ENCODE measurements at regions not wholly inside any gene's neighbourhood (a gene's known extent, or its start where the extent isn't known, plus 50 kb on each side); places are given as distances from the start of the nearest gene placed in this dataset.

GRCh38 chr2:192278701-192279100 is 84.0 kb upstream of the TMEFF2 start:
- intact Hi-C loops (cut with micrococcal nuclease) = no loop called here
- peaks cover 6% of the 10 kb centered on the region for H3K4me1 Mint-ChIP-seq
- no peak overlapping the region for H3K4me3 Mint-ChIP-seq
- H3K27me3 Mint-ChIP-seq = no peaks in the 10 kb centered on the region
- ATAC-seq (ENCODE audit: low read depth) (no peak), DNase-seq (no peak)
- H3K36me3 Mint-ChIP-seq (ENCODE audit: low read depth) = no peaks in the 10 kb centered on the region
- ChIA-PET POLR2A (no interaction called here), CTCF (no interaction called here)
- TF ChIP-seq, protein P1, sequence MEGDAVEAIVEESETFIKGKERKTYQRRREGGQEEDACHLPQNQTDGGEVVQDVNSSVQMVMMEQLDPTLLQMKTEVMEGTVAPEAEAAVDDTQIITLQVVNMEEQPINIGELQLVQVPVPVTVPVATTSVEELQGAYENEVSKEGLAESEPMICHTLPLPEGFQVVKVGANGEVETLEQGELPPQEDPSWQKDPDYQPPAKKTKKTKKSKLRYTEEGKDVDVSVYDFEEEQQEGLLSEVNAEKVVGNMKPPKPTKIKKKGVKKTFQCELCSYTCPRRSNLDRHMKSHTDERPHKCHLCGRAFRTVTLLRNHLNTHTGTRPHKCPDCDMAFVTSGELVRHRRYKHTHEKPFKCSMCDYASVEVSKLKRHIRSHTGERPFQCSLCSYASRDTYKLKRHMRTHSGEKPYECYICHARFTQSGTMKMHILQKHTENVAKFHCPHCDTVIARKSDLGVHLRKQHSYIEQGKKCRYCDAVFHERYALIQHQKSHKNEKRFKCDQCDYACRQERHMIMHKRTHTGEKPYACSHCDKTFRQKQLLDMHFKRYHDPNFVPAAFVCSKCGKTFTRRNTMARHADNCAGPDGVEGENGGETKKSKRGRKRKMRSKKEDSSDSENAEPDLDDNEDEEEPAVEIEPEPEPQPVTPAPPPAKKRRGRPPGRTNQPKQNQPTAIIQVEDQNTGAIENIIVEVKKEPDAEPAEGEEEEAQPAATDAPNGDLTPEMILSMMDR (IDR thresholded peaks at IDR 0.05) = no peak
- H3K9me3 Mint-ChIP-seq = peaks cover 2% of the 10 kb centered on the region
- H3K27ac Mint-ChIP-seq = no peak overlapping the region

DNA sequence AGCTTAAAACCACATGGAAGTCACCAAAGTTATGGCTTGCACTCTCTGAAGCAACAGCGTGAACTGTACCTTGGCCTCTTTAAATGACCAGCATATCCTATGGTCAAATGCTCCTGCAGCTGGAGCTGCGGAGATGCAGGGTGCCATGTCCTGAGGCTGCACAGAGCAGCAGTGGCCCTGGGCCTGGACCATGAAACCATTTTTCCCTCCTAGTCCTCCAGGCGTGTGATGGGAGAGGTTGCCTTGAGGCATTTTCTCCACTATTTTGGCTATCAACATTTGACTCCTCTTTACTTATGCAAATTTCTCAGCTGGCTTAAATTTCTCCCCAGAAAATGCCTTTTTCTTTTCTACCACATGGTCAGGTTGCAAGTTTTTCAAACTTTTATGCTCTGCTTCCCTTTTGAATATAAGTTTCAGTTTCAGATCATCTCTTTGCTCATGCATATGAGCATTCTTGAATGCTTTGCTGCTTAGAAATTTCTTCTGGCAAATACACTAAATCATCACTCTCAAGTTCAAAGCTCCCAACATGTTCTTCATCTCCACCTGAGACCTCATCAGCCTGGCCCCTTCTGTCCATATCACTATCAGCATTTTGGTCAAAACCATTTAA is 82.9 kb upstream of the TMEFF2 start:
- H3K4me3 Mint-ChIP-seq = no peak overlapping the region
- ATAC-seq (ENCODE audit: low read depth) = no peak

GRCh38 chr2:192275632-192276031 is 80.9 kb upstream of the TMEFF2 start:
- intact Hi-C loops (cut with micrococcal nuclease) = no loop called here
- ChIA-PET CTCF (no interaction called here), POLR2A (no interaction called here)
- DNase-seq (no peak), ATAC-seq (ENCODE audit: low read depth) (no peak)
- TF ChIP-seq, protein P1 (IDR thresholded peaks at IDR 0.05) = no peak
- H3K4me1 Mint-ChIP-seq = peaks cover 6% of the 10 kb centered on the region
- H3K36me3 Mint-ChIP-seq (ENCODE audit: low read depth) = no peaks in the 10 kb centered on the region
- H3K9me3 Mint-ChIP-seq = peaks cover 2% of the 10 kb centered on the region
- H3K27ac Mint-ChIP-seq = no peak overlapping the region
- no peak overlapping the region for H3K4me3 Mint-ChIP-seq
- H3K27me3 Mint-ChIP-seq = no peaks in the 10 kb centered on the region

More for the DNA sequence above, 82.9 kb upstream of the TMEFF2 start:
- H3K36me3 Mint-ChIP-seq (ENCODE audit: low read depth) = no peaks in the 10 kb centered on the region
- H3K27me3 Mint-ChIP-seq = no peaks in the 10 kb centered on the region
- peaks cover 6% of the 10 kb centered on the region for H3K4me1 Mint-ChIP-seq
- peaks cover 2% of the 10 kb centered on the region for H3K9me3 Mint-ChIP-seq
- TF ChIP-seq, protein P1 (IDR thresholded peaks at IDR 0.05) = no peak
- POLR2A ChIA-PET = no interaction called here
- intact Hi-C loops (cut with micrococcal nuclease) = no loop called here
- CTCF ChIA-PET = no interaction called here
- H3K27ac Mint-ChIP-seq = no peak overlapping the region
- no peak for DNase-seq

DNA sequence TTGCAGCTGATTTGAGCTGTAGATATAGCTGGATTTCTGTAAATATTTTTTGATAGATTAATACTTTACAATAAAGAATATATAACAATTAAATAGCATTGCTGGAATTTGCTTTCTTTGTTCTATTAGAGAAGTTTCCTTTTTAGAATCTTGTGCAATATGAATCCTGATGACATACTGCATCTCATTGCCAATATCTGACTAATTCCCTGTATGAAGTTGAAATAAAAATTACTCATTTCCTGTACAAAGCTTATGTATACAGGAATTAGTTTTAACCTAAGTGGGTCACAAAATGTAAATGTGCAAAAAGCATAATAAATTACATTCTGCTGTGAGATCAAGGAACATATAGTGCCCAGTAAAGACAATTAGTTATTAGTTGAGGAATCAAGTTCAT is 72.8 kb upstream of the TMEFF2 start:
- Mint-ChIP-seq H3K27me3 (no peaks in the 10 kb centered on the region), H3K4me3 (no peak overlapping the region), H3K4me1 (no peaks in the 10 kb centered on the region), H3K9me3 (no peaks in the 10 kb centered on the region), H3K36me3 (ENCODE audit: low read depth) (no peaks in the 10 kb centered on the region), H3K27ac (no peak overlapping the region)
- CTCF ChIA-PET = no interaction called here
- POLR2A ChIA-PET = no interaction called here
- TF ChIP-seq, protein P1 (IDR thresholded peaks at IDR 0.05) = no peak
- intact Hi-C loops (cut with micrococcal nuclease) = no loop called here
- no peak for ATAC-seq (ENCODE audit: low read depth)
- DNase-seq = no peak

DNA sequence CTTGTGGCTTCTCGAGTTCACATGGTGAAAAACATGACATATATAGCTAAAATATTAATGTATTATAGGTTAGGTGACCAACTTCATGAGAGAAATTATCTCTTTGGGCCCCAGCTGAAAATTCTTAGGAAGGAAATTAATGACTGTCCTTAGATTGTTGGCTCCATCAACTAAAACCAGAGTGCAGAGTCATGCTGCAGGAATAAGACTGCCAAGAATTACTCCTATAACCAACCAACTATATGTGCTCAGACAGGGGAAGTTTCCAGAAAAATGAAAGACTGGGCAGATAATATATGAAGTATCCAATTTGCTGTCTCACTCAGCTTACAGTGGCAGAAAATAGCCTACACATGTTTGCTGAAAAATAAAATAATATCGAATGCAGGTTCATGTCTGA is 71.0 kb upstream of the TMEFF2 start:
- no peak overlapping the region for H3K27ac Mint-ChIP-seq
- intact Hi-C loops (cut with micrococcal nuclease) = no loop called here
- H3K9me3 Mint-ChIP-seq = no peaks in the 10 kb centered on the region
- ChIA-PET POLR2A (no interaction called here), CTCF (no interaction called here)
- no peaks in the 10 kb centered on the region for H3K4me1 Mint-ChIP-seq
- DNase-seq (no peak), ATAC-seq (ENCODE audit: low read depth) (no peak)
- H3K4me3 Mint-ChIP-seq = no peak overlapping the region
- TF ChIP-seq, protein P1 (IDR thresholded peaks at IDR 0.05) = no peak
- H3K36me3 Mint-ChIP-seq (ENCODE audit: low read depth) = no peaks in the 10 kb centered on the region
- H3K27me3 Mint-ChIP-seq = no peaks in the 10 kb centered on the region
